ENCODE measurements at regions not wholly inside any gene's neighbourhood (a gene's known extent, or its start where the extent isn't known, plus 50 kb on each side); places are given as distances from the start of the nearest gene placed in this dataset.

DNA sequence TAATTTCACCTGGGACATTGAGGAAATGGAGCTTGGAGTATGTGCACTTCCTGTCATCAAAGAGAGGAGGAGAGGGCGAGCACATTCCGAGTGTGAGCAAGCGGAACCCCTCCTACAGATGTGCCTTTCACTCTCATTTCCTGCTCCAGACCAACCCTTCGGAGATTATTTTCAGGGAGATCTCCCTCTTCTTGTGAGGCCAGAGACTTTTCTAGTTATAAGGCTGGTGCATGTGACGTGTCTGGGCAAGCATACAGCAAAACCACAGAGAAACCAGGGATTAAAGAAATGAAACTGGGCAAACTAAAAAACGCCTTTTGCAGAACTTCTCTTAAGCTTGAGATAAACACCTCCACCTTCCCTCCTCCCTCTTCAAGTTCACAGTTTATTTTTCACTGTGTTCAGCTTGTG lies 409.2 kb upstream of the TCF4 start:
- no peaks in the 10 kb centered on the region for H3K36me3 ChIP-seq (replicated peaks in 1 of 2; ENCODE audit: control insufficient read depth in 1 of 2, insufficient read depth in 2 of 2, low read length in 2 of 2)
- peak overlapping the region in 1 of 3 experiments; percentile 47 for H3K4me3 ChIP-seq (replicated peaks in 1 of 3; ENCODE audit: low read depth in 2 of 3, low read length in 3 of 3)
- intact Hi-C loops (cut with micrococcal nuclease), result no loop called here
- Mint-ChIP-seq H3K4me3 (peak overlapping the region in 1 of 2 donors; percentile 73), H3K9me3 (peaks cover 0 to 2% (median 0%) of the 10 kb centered on the region in 7 donors), H3K27me3 (ENCODE audit: low read depth in 3 of 3) (peaks cover 0 to 3% (median 0%) of the 10 kb centered on the region in 3 donors), H3K4me1 (peaks cover 8% of the 10 kb centered on the region), H3K36me3 (no peaks in the 10 kb centered on the region), H3K27ac (peak overlapping the region in 1 of 7 donors; percentile 4)
- H3K27me3 ChIP-seq (ENCODE audit: control insufficient read depth in 2 of 2, insufficient read depth in 2 of 2, low read length in 2 of 2), result no peaks in the 10 kb centered on the region
- H3K27ac ChIP-seq (ENCODE audit: low read depth in 1 of 2, low read length in 2 of 2), result no peak overlapping the region
- H3K9ac ChIP-seq (ENCODE audit: insufficient read depth, low read length, poor library complexity, severe bottlenecking), result peak overlapping the region; percentile 37
- H3K4me1 ChIP-seq (ENCODE audit: control insufficient read depth in 1 of 2, insufficient read depth in 2 of 2, low read length in 2 of 2), result peaks cover 0 to 4% of the 10 kb centered on the region in 2 donors
- peak overlapping the region; percentile 57 for H3K4me2 ChIP-seq (replicated peaks; ENCODE audit: extremely low read depth, low read length, poor library complexity, severe bottlenecking)
- H3K79me2 ChIP-seq (ENCODE audit: insufficient read depth, low read length), result no peaks in the 10 kb centered on the region
- H4K20me1 ChIP-seq (ENCODE audit: insufficient read depth, low read length), result no peaks in the 10 kb centered on the region
- TF ChIP-seq, protein P1, sequence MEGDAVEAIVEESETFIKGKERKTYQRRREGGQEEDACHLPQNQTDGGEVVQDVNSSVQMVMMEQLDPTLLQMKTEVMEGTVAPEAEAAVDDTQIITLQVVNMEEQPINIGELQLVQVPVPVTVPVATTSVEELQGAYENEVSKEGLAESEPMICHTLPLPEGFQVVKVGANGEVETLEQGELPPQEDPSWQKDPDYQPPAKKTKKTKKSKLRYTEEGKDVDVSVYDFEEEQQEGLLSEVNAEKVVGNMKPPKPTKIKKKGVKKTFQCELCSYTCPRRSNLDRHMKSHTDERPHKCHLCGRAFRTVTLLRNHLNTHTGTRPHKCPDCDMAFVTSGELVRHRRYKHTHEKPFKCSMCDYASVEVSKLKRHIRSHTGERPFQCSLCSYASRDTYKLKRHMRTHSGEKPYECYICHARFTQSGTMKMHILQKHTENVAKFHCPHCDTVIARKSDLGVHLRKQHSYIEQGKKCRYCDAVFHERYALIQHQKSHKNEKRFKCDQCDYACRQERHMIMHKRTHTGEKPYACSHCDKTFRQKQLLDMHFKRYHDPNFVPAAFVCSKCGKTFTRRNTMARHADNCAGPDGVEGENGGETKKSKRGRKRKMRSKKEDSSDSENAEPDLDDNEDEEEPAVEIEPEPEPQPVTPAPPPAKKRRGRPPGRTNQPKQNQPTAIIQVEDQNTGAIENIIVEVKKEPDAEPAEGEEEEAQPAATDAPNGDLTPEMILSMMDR (IDR thresholded peaks at IDR 0.05), result no peak
- WGBS (ENCODE audit: insufficient coverage), result no CpG with 5 or more reads among the region's 6 CpGs
- H2AFZ ChIP-seq (ENCODE audit: insufficient read depth, low read depth, low read length, poor library complexity, severe bottlenecking), result peak overlapping the region; percentile 20
- no peaks in the 10 kb centered on the region for H3K9me3 ChIP-seq (replicated peaks in 1 of 2; ENCODE audit: control insufficient read depth in 1 of 2, insufficient read depth in 1 of 2, low read length in 2 of 2)
- DNase-seq, result no peak

DNA sequence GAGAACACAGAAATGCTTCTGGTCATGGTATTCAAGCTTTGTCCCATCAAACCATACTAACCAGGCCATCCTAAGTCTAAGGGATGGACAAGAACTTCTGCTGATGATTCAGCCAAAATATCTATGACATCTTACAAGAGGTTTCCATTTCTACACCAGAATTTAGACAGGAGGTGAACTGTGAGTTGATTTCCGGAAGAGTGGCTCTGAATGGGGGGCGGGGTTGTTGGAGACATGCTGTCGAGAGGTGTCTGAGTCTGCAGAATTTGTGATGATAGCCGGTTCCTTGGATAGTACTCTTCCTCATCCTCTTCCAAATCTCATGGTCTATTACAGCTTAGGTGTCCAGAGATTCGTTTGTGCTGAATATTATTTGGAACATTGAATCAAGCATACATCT lies 408.7 kb upstream of the TCF4 start:
- H3K9me3 ChIP-seq (replicated peaks in 1 of 2; ENCODE audit: control insufficient read depth in 1 of 2, insufficient read depth in 1 of 2, low read length in 2 of 2), result no peaks in the 10 kb centered on the region
- H3K27me3 ChIP-seq (ENCODE audit: control insufficient read depth in 2 of 2, insufficient read depth in 2 of 2, low read length in 2 of 2), result no peaks in the 10 kb centered on the region
- WGBS (ENCODE audit: insufficient coverage), result no CpG with 5 or more reads among the region's 5 CpGs
- peaks cover 0 to 3% (median 0%) of the 10 kb centered on the region in 3 donors for H3K27me3 Mint-ChIP-seq (ENCODE audit: low read depth in 3 of 3)
- DNase-seq, result no peak
- H4K20me1 ChIP-seq (ENCODE audit: insufficient read depth, low read length), result no peaks in the 10 kb centered on the region
- H3K4me1 Mint-ChIP-seq, result peaks cover 8% of the 10 kb centered on the region
- no peaks in the 10 kb centered on the region for H3K36me3 ChIP-seq (replicated peaks in 1 of 2; ENCODE audit: control insufficient read depth in 1 of 2, insufficient read depth in 2 of 2, low read length in 2 of 2)
- no peaks in the 10 kb centered on the region for H3K36me3 Mint-ChIP-seq
- H3K4me2 ChIP-seq (replicated peaks; ENCODE audit: extremely low read depth, low read length, poor library complexity, severe bottlenecking), result peak overlapping the region; percentile 57
- TF ChIP-seq, protein P1 (IDR thresholded peaks at IDR 0.05), result no peak
- peak overlapping the region in 1 of 2 donors; percentile 73 for H3K4me3 Mint-ChIP-seq
- no peak overlapping the region for H3K9ac ChIP-seq (ENCODE audit: insufficient read depth, low read length, poor library complexity, severe bottlenecking)
- peak overlapping the region; percentile 20 for H2AFZ ChIP-seq (ENCODE audit: insufficient read depth, low read depth, low read length, poor library complexity, severe bottlenecking)
- H3K27ac ChIP-seq (ENCODE audit: low read depth in 1 of 2, low read length in 2 of 2), result no peak overlapping the region
- peaks cover 0 to 4% of the 10 kb centered on the region in 2 donors for H3K4me1 ChIP-seq (ENCODE audit: control insufficient read depth in 1 of 2, insufficient read depth in 2 of 2, low read length in 2 of 2)
- no peak overlapping the region for H3K27ac Mint-ChIP-seq
- no peak overlapping the region for H3K4me3 ChIP-seq (replicated peaks in 1 of 3; ENCODE audit: low read depth in 2 of 3, low read length in 3 of 3)
- H3K9me3 Mint-ChIP-seq, result peaks cover 0 to 2% (median 0%) of the 10 kb centered on the region in 7 donors
- intact Hi-C loops (cut with micrococcal nuclease), result no loop called here
- no peaks in the 10 kb centered on the region for H3K79me2 ChIP-seq (ENCODE audit: insufficient read depth, low read length)
